HG03442 (cell line): ENCODE measurements at regions not wholly inside any gene's neighbourhood (a gene's known extent, or its start where the extent isn't known, plus 50 kb on each side); places are given as distances from the start of the nearest gene placed in this dataset.

Source experiments
- ATAC-seq: cut with Tn5 transposase; IDR thresholded peaks from one replicate; pipeline ENCODE4 v1.9.1; 2021; ENCODE audit warnings: mild to moderate bottlenecking, moderate library complexity; ENCODE audit not compliant: unreplicated experiment

- ATAC-seq = no peak
Measured at GRCh38 chr12:91931111-91931510, 214.5 kb downstream of the BTG1 start.

- ATAC-seq = no peak
Measured at GRCh38 chr12:91928501-91928900, 217.1 kb downstream of the BTG1 start.

- ATAC-seq = no peak
Measured at GRCh38 chr12:91926848-91927247, 218.8 kb downstream of the BTG1 start.

DNA sequence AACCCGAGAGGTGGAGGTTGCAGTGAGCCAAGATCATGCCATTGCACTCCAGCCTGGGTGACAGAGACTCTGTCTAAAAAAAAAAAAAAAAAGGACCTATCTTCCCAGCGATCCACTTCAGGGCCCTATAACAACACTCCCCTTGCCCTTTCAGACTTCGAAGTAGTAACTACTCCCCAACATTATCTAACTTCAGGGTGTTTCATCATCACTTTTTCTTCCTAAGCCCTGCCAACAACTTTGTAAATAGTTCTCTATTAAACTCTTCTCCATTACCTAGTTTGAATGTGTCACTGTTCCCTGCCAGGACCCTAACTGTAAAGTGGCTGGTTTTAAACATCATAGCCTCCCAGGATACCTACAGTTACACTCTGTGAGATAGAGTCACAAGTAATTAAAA, 220.8 kb downstream of the BTG1 start:
- no peak for ATAC-seq

DNA sequence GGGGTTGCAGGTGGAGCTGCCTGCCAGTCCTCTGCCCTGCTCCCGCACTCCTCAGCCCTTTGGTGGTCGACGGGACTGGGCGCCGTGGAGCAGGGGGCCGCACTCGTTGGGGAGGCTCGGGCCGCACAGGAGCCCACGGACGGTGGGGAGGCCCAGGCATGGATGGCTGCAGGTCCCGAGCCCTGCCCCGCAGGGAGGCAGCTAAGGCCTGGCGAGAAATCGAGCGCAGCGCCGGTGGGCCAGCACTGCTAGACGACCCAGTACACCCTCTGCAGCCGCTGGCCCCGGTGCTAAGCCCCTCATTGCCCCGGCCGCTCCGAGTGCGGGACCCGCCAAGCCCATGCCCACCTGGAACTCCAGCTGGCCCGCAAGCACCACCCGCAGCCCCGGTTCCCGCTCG, 221.8 kb downstream of the BTG1 start:
- ATAC-seq = no peak

DNA sequence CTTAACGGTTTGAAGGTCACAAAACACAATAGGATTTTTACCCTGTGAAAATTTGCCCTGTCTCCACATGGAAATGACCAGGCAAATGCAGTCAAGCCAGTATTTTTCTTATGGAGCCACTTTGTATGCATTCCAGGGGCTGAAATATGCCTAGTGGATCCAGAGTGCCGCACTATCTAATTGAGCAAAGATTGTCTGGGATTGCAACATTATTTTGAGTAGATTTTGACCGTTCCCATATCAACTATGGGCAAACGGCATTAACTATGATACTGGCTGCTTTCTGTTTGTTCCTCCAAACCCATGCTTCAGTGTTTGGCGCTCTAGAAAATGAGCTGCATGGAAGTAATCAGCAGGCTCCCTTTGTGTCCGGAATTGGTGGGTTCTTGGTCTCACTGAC, 223.0 kb downstream of the BTG1 start:
- ATAC-seq = no peak

- ATAC-seq = no peak
Measured at GRCh38 chr12:91922139-91922538, 223.5 kb downstream of the BTG1 start.

DNA sequence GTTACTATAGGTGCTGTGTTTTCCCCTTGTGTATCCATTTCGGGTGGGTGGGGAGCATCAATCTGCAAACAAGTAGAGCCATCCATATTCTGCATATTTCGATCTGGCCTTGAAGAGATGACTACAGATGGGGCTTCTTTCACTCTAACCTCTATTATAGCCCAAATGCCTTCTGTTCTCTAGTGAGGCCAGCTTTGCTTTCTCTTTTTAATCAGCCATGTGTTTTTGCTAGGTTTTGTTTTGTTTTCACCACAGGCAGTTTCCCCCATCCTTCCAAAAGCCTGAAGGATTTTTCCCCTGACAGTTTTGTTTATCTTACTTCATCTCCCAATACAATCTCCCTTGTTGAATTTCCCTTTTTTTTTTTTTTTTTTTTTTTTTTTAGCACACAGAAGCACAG, 224.1 kb downstream of the BTG1 start:
- no peak for ATAC-seq

DNA sequence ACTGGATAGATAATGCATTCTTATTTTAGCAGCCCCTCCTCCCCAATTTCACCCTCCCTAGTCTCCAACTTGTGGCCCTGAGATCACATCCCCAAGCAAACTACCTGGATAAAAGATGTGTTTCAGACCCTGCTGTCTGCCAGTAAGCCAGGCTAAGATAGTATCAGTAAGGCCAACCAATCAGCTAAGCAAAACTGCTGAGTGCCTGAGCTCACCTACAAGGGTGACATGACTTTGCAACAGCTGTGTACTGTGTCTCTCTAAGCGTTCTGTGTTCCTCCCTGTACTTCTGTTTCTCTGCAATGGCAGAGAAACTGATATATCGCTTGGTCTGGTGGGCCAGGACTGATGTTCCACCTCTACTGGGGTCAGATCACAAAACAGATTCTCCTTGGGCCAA, 224.9 kb downstream of the BTG1 start:
- ATAC-seq = no peak

DNA sequence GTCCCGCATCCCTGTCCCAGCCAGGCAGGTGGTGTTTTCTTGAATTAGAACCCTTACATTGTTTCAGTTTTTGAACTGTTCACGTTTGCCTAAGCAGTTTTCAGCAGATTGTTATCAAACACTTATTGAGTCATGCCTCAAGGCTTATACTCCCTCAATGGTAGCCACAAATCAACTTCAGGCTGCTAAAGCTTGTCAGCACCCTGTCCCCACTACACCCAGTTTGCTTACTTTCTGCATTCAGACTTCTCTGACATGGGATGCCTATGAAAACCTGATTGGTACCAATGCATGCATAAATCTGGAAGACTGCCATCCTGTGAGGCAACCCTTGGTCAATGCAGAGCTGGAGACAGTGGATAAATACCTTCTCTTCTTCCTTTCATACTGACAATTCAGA, 225.4 kb downstream of the BTG1 start:
- no peak for ATAC-seq

GRCh38 chr12:91918431-91918830, 227.2 kb downstream of the BTG1 start:
- no peak for ATAC-seq

- ATAC-seq = no peak
Measured at GRCh38 chr12:91914701-91915100, 230.9 kb downstream of the BTG1 start.

GRCh38 chr12:91913651-91914050, 232.0 kb downstream of the BTG1 start:
- ATAC-seq = no peak

DNA sequence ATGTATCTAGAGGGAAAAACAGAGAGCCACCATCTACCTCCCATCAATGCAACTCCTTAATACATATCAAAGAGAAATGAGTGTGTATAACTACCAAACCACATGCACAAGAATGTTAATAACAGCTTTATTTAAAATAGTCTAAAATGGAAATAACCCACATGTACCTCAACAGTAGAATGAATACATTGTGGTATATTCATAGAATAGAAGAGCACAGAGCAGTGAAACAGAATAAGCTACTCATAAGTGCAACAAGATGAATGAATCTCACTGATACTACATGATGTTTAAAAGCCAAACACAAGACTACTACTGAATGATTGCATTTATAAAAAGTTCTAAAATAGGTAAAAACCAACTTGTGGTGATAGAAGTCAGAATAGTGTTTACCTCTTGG, 232.5 kb downstream of the BTG1 start:
- ATAC-seq = no peak

GRCh38 chr12:91912178-91912577, 233.5 kb downstream of the BTG1 start:
- no peak for ATAC-seq

DNA sequence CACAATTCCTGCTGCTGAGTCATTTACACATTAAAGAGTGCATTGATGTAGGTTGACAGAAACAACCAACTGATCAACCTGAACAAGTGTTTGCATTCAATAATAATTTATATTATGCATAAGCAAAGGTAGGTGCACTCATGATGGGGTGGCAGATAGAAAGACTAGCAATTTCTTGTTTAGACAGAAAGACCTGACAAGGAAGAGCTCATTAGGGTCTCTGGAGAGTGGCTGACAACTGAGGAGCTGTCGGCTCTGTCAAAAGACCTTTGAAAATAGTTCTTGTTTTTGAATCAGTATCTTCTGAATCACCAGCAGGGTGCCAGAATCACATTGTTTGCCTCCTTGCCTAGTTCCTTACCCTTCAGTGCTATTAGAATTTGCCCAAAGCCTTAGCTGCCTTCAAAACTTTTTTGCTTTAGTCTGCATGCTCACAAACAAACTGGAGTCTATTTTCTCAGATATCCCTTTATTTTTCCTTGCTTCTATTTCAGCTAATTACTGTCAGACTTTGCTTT, 234.7 kb downstream of the BTG1 start:
- no peak for ATAC-seq

DNA sequence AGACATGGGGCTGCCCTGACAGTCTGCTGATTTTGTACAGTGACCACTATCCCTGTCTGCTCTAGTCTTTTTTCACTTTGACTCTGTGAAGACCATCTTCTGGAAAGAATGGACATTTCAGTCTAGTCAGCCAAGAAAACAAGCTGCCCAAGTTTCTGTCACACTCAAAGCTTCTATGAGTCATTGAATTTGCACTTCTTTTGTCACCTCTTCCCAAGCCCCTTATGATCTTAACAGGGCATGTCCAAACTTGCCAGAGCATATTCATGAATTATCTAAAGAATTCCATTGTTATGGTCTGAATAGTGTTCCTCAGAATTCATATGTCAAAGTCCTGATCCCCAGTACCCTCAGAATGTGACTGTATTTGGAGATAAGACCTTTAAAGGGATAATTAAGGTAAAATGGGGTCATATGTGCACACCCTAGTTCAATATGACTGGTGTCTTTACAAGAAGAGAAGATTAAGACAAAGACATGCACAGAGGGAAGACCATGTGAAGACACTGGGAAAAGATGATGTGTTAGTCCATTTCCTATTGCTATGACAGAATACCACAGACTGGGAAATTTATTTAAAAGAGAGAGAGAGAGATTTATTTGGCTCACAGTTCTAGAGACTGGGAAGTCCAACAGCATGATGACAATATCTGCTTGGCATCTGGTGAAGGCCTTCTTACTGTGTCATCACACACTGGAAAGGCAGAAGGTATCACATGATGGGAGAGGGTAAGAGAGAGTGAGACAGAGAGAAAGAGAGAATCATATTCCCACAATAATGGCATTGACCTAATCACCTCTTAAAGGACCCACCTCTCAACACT, 242.6 kb downstream of the BTG1 start:
- no peak for ATAC-seq

- no peak for ATAC-seq
Measured at GRCh38 chr12:91901381-91902074, 244.1 kb downstream of the BTG1 start.

DNA sequence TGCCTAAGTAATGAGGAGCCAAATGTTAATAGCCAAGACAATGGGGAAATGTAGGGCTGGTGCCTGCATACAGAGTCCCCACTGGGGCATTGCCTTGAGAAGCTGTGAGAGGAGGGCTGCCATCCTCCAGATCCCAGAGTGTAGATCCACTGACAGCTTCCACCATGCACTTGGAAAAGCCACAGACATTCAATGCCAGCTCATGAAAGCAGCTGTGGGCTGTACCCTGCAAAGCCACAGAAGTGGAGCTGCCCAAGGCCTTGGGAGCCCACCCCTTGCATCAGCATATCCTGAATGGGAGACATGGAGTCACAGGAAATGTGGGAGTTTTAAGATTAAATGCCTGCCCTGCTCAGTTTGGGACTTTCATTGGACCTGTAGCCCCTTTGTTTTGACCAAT, 244.7 kb downstream of the BTG1 start:
- ATAC-seq = no peak

- ATAC-seq = no peak
Measured at GRCh38 chr12:91899056-91899455, 246.6 kb downstream of the BTG1 start.

DNA sequence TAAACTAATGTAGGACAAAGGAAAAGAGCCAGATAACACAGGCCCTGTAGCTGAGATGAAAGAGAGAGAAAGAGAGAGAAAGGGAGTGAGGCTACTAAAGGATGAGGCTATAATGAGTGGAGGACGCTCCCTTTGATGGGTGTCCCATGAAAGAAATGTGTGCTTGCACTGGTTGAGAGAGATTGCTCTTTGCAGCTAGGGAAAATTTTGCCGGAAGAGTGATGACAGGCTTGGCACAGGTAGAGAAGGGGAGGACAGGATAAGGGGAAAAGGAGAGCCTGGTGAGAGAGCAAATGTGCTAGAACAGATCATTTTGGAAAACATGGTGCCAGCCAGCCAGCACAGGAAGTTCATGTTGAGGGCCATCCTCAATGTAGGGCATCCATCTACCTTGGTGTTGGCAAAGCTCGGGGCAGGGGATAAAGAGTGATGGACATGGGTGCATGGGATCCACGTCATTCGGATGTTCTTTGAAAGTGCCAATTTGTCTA, 248.6 kb downstream of the BTG1 start:
- no peak for ATAC-seq
